ENCODE measurements at regions not wholly inside any gene's neighbourhood (a gene's known extent, or its start where the extent isn't known, plus 50 kb on each side); places are given as distances from the start of the nearest gene placed in this dataset.

GRCh38 chr11:116242006-116242405 is 530.8 kb downstream of the BUD13 start:
- no peaks in the 10 kb centered on the region for H3K9me3 Mint-ChIP-seq
- H3K27ac Mint-ChIP-seq = no peak overlapping the region
- no peaks in the 10 kb centered on the region for H3K36me3 Mint-ChIP-seq
- no peak for TF ChIP-seq CTCF (IDR thresholded peaks at IDR 0.05; ENCODE audit: unreplicated experiment)
- H3K4me1 Mint-ChIP-seq = no peaks in the 10 kb centered on the region
- no peak overlapping the region for H3K4me3 Mint-ChIP-seq
- H3K27me3 Mint-ChIP-seq (ENCODE audit: low read depth) = peaks cover 32% of the 10 kb centered on the region
- DNase-seq (ENCODE audit: low spot score in 2 of 2, unreplicated experiment in 2 of 2) = no peak

- peaks cover 30% of the 10 kb centered on the region for H3K27me3 Mint-ChIP-seq (ENCODE audit: low read depth)
- no peak for DNase-seq (ENCODE audit: low spot score in 2 of 2, unreplicated experiment in 2 of 2)
- TF ChIP-seq CTCF (IDR thresholded peaks at IDR 0.05; ENCODE audit: unreplicated experiment) = no peak
- no peaks in the 10 kb centered on the region for H3K36me3 Mint-ChIP-seq
- no peaks in the 10 kb centered on the region for H3K4me1 Mint-ChIP-seq
- no peak overlapping the region for H3K4me3 Mint-ChIP-seq
- H3K9me3 Mint-ChIP-seq = no peaks in the 10 kb centered on the region
- no peak overlapping the region for H3K27ac Mint-ChIP-seq
These were observed 532.1 kb downstream of the BUD13 start for GRCh38 chr11:116240710-116241109.

- no peaks in the 10 kb centered on the region for H3K36me3 Mint-ChIP-seq
- H3K4me1 Mint-ChIP-seq = no peaks in the 10 kb centered on the region
- no peak for TF ChIP-seq CTCF (IDR thresholded peaks at IDR 0.05; ENCODE audit: unreplicated experiment)
- no peak for DNase-seq (ENCODE audit: low spot score in 2 of 2, unreplicated experiment in 2 of 2)
- H3K27ac Mint-ChIP-seq = no peak overlapping the region
- H3K4me3 Mint-ChIP-seq = no peak overlapping the region
- H3K27me3 Mint-ChIP-seq (ENCODE audit: low read depth) = peaks cover 22% of the 10 kb centered on the region
- no peaks in the 10 kb centered on the region for H3K9me3 Mint-ChIP-seq
These were observed 533.5 kb downstream of the BUD13 start for GRCh38 chr11:116239247-116239646.

GRCh38 chr11:116234989-116235568 is 537.7 kb downstream of the BUD13 start:
- no peak for TF ChIP-seq CTCF (IDR thresholded peaks at IDR 0.05; ENCODE audit: unreplicated experiment)
- Mint-ChIP-seq H3K9me3 (peaks cover 3% of the 10 kb centered on the region), H3K4me3 (no peak overlapping the region), H3K27ac (no peak overlapping the region), H3K36me3 (no peaks in the 10 kb centered on the region), H3K27me3 (ENCODE audit: low read depth) (peaks cover 10% of the 10 kb centered on the region), H3K4me1 (peaks cover 8% of the 10 kb centered on the region)
- DNase-seq (ENCODE audit: low spot score in 2 of 2, unreplicated experiment in 2 of 2) = no peak

GRCh38 chr11:116233561-116233960 is 539.2 kb downstream of the BUD13 start:
- H3K27me3 Mint-ChIP-seq (ENCODE audit: low read depth) = peaks cover 3% of the 10 kb centered on the region
- DNase-seq (ENCODE audit: low spot score in 2 of 2, unreplicated experiment in 2 of 2) = no peak
- H3K36me3 Mint-ChIP-seq = no peaks in the 10 kb centered on the region
- H3K4me1 Mint-ChIP-seq = peaks cover 8% of the 10 kb centered on the region
- H3K4me3 Mint-ChIP-seq = no peak overlapping the region
- no peak overlapping the region for H3K27ac Mint-ChIP-seq
- H3K9me3 Mint-ChIP-seq = peaks cover 3% of the 10 kb centered on the region
- no peak for TF ChIP-seq CTCF (IDR thresholded peaks at IDR 0.05; ENCODE audit: unreplicated experiment)

- Mint-ChIP-seq H3K4me3 (no peak overlapping the region), H3K4me1 (peaks cover 8% of the 10 kb centered on the region), H3K27ac (peak overlapping the region; percentile 37), H3K9me3 (peaks cover 3% of the 10 kb centered on the region), H3K36me3 (no peaks in the 10 kb centered on the region), H3K27me3 (ENCODE audit: low read depth) (peaks cover 3% of the 10 kb centered on the region)
- no peak for TF ChIP-seq CTCF (IDR thresholded peaks at IDR 0.05; ENCODE audit: unreplicated experiment)
- DNase-seq (ENCODE audit: low spot score in 2 of 2, unreplicated experiment in 2 of 2) = no peak
These were observed 540.4 kb downstream of the BUD13 start for GRCh38 chr11:116232364-116232828.

All from mesothelial cell of epicardium (in vitro differentiated cells).